ENCODE measurements at regions not wholly inside any gene's neighbourhood (a gene's known extent, or its start where the extent isn't known, plus 50 kb on each side); places are given as distances from the start of the nearest gene placed in this dataset.

DNA sequence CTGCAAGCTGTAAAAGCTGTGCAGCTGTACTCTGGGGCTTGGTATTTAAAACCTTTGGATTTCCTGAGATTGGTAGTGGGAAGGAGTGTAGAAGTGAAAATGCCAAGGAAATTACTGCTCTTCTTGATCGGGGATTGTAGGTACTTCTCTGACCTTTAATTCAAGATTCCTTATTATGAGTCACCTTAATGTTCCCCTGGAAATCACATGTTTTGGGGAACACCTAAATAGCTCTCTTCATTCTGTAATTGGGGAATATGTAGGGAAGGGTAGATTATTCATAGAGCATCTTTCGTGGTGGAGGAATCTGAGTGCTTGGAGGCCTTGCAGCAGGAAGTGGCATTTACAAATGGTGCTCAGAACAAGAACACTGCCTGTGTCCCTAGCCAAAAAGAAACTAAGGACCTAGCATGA is 137.8 kb downstream of the UCHL1 start:
- no peak for DNase-seq

DNA sequence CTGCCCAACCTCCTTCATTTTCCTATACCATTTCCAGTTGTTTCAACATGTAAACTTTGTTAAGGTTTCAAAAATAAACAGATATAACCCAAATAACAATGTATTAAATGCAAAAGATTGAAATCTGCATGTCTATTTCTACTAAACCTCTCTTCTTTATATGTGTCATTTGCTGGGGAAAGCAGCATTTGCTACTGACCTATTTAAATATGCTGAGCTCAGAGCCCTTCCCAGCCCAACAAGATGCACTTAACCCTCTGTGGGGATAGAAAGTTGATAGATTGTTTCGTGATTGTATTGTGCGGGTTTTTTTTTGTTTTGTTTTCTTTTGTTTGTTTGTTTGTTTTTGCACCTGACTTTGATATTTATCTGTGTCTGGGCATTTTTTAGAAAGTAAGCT is 139.5 kb downstream of the UCHL1 start:
- no peak for DNase-seq

DNA sequence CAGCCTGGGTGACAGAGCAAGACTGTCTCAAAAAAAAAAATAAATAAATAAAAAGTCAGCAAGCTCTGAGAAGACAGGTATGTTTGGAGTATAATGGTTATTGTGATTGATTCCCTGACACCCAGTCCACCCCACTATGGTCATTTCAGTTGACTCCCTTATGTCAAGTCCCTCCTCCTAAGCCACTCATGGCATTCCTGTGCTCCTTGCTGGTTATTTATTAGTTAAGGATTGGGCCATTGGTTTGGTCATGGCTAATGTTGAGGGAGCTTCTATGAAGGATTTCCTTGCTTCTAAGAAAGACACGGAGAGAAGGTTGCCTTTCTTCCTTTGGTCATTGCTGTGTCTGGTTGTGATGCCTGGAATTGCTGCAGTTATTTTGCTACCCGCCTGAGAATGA is 140.1 kb downstream of the UCHL1 start:
- no peak for DNase-seq

DNA sequence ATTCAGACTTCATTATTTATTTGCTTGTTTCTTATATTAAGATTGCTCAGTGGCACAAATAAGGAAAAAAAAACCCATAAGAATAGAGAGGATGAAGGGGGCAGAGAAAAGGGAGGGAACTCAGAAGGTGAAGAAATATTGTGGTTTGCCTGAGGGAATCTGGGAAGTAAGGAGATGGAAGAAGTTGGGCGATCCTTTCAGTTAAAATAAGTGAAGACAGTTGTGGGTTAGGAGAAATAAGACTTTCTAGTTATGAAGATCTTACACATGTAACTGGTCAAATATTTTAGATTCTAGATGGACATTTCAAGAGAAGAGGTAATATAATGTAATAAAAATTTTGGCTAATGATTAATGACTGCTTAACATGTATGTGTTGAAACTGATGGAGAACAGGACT is 138.7 kb upstream of the LIMCH1 start:
- DNase-seq: no peak

DNA sequence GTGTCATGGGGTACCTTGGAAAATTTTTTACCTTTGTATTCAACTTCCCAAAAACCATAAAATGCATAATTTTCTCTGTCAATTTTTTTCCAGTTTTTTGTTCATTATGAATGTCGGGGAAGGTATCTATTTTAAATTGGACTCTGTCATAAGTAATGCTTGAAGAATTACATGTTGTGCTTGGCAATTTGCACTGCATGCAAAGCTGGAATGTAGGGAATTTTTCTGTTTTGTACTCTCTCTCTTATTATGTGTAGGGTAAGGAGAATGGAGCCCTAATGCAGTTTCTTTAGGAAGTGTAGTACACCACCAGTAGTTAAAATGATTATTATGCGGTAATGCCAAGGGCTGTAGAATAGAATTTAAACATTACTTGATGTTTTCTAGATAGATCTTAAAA is 137.7 kb upstream of the LIMCH1 start:
- no peak for DNase-seq

DNA sequence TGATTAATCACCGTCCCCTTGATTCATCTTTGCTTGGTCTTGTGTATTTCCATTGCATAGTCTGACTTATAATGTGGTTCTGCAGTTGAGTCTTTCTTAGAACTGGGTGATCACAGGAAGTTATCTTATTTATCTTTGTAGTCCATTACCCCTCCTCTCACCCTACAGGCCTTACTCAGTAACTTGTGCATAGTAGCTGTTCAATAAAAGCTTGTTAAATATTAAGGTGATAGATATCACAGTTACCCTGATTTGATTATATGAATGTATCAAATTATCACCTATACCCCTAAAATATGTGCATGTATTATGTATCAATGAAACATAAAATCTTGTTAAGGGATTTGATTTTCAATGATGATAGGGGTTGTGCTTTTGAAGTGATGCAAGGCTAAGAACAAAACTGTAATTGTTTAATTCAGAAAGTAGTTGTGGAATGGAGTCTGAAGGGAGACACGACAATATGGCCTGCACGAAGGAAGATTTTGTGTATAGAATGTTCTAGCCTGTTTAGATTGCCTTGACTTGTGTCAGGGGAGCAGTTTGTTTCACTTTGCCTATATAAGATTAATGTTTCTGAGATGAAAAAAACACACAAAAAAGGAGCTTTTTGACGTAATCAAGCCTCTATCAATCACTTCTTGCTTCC is 132.4 kb upstream of the LIMCH1 start:
- DNase-seq: no peak

DNA sequence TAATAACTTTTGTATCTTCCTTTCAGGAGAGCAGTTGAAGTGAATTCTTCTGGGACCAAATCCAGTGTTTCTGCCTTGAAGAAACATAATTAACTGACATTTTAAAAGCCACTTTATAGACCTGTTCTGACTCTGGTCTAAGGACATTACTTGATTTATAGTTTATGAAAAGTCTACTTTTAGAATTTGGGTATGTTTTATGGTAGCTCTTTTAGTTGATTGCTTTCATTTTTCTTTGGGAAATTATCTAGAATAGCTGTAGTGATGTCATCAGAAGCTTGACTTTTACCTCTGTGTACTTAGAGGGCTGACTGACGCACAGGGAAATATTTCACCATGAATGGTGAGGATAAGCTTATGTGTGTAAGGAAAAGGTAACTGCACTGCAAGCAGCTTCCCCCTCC is 131.8 kb upstream of the LIMCH1 start:
- DNase-seq: no peak

DNA sequence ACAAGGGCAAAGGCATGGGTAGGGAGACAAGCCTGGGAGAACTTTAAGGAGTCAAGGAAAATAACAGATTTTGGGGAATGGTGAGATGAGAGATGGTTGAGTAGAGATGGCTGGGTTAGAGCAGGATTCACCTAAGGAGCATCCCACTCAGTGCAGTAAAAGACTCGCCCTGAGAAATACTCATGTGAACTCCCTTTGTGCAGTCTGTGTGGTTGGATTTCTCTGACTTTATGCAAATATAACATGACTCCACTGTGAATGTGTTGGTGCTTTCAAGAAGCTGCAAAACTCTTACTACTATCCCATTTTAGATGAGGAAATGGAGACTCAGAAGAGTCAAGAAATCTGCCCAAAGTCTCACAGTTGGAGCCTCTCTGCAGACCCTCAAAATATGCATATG is 129.8 kb upstream of the LIMCH1 start:
- DNase-seq: no peak

DNA sequence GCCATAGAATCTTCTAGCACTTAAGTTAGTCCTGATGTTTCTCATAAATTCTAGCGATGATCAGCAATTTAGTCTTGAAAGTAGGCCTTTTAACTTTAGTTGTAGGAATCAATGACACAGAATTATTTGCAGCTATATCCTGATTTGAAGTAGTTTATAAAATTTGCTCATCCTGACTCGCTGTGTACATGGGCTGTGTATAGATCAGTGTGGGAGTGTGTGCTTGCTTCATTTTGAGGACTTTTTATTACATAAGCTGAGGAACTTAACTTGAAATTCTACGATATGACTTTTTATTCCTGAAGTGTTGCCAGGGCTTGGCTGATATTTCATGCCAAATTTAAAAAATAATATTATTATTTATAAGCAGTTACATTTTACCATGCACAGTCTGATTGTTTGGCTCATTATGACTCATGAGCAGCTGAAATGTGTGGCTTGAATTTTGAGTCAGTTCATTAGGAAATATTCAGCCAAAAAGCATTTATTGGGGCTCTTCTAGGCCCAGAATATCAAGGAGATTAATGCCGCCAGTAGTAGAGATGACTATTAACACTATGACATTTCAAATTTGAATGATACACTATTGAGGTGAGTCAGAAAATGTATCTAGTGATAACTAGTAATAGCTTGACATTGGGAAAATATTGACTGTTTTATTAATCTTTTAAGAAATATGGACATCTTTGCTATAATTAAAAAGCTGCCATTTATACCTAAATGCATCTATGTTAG is 128.9 kb upstream of the LIMCH1 start:
- DNase-seq: no peak

DNA sequence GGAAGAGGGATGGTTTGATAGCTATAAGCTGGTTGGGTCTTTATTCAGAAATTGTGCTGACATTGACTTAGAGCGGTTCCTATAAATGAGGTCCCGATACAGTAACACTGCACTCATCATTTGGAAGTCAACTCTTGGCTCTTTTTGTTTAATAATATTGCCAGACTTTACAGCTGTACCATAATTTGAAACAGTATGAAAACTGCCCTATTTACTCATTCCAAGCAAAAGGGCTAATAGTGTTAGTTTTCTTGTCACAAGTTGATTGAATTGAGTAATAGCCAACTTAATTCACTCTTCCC is 128.4 kb upstream of the LIMCH1 start:
- DNase-seq: no peak

DNA sequence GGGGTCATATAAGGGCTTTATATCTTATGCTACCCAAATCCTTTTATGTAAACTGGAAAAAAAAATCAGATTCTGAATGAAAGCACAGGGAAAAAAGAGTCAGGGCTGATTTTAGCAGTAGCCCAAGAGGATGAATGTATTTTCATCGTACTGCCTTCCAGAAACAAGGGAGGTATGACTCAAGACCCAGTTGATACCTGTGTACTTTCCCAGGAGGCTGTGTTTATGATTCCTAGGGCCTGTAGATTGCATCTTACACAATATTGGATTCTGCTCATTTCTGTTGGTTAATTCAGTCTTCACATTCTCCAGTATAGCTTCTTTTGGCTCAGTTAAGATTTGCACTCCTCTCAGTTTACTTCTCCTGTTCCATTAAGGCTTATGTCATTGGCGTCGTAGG is 127.9 kb upstream of the LIMCH1 start:
- DNase-seq: no peak

DNA sequence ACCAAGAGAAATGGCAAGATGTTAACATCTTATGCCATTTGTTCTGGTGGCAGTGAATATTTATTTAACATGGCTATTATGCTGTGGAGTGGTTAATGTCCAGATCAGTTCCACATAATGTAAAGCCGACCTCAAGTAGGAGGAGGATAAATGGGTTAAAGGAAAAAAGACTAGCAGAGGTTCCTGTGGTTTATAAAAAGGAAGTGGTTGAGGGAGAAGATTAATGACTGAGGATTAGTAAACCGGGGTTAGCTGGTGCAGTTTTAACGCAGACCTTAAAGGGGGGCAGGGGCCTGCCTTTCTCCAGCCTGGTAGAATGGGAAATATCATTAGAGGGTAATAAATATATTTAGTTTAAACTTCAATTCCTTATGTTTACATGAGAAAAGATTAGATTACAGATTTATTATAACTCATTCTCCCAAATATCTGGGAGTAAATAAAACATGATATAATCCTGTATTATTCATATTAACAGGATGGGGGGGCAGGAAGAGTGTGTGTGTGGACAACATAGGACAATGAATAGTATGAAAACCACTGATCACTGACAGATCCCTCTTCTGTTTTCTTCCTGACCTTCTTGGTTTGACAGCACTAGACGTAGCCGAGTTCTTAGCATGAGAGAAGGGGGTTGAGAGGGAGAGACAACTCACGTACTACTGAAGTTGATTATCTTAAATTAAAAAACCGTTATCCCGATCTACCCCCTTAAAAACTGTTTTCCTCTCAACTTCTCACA is 124.1 kb upstream of the LIMCH1 start:
- no peak for DNase-seq

DNA sequence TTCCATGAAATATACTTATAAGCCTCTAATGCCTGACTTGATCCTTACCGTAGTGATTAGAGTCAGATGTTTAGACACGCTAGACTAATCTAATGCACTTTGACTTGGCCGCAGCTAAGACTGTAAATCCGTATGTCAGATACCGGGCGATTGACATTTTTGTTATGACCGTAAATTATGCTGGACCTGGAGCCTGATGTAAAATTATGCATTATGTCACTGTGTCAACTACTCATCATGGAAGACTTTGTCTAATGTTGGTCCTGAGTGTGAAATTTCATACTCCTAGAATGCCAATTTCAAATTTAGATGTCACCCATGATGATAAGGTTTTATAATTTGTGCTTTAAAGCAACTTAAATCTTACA is 123.6 kb upstream of the LIMCH1 start:
- DNase-seq: no peak

DNA sequence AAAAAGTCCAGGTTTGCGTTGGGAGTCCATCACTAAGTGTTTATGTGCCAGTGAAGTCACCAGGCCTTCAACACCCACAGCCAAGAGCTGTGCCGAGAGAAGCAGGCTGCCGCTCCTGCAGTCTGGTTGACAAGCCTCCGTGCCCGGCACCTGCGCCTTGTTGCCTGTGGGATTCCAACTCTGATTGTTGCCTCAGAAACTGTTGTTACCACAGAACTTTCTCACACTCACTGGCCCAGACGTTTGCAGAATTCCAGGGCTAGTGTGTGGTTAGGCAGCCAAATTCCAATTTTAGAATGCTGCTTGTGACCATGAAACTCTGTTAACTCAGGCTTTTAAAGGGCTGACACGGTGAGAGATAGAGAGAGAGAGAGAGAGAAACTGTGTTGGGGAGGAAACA is 119.5 kb upstream of the LIMCH1 start:
- no peak for DNase-seq

DNA sequence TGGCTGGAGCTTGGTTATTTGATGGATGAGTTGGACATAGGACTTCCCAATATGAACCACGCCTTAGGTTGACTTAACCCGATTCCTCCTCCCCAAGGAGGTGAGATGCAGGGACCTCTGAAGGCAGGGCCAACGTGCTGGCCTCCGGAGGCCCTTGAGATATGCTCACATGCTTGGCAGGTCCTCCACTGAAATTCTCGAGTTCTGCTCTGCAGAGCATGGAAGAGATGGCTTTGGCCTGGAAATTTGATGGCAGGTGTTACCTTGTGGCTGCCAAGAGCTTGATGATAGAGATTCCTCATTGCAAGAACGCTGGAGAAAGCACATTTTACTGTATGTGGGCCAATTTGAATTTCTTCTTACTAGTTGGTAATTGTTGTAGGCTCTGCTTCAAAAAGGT is 117.4 kb upstream of the LIMCH1 start:
- DNase-seq: peak; percentile 67

DNA sequence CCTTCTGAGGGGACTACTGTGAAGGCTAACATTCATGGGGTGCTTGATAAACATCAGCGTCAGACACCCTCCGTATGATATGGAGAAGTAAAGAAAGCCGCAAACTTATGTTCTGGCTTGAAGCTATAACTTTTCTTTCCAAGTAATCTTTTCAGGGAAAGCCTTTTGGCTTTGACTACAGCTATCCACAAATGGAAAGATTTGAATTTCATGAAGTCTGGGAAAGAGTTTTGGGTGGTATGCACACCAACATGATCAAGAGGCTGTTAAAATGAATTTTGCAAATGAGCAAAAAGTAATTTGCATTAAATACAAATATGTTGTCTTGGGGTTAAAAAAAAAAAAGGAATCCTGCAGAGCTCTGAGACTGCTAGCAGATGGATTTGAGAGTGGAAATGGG is 114.8 kb upstream of the LIMCH1 start:
- DNase-seq: no peak

DNA sequence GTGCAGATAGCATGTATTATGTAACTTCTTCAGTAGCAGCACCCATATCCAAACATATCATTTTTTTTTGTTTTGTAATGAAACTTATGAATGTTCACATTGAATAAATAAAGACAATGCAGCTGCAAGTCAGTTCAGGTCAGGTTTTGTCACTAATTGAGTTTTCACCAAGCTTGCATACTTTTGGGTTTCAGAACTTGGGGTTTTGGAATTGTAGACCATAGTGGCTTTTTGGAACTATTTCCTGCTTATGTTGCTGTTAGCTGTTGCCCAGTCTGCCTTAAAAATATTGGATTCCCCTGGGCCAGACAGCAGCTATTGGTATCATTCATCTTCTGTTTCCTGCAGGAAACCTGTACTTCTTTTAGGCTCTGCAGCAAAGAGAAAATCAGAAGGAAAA is 113.4 kb upstream of the LIMCH1 start:
- no peak for DNase-seq

DNA sequence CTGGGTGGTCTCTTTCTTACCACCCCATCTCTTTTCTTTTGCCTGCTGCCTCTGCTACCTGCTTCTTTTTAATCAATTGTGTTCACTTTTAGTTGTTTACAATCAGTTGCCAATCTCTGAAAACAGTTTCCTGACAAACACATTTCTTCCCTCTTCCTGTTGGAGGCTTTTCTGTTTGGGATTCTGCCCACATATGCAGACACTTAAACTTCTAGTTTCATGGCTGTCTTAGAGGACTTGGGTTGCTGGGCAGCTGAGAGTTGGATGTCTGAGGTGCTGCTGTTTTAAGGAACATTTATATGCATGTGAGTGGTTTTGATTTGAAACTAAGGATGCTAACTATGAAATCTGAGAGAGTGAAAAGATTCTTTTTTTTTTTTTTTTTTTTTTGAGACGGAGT is 112.3 kb upstream of the LIMCH1 start:
- no peak for DNase-seq

DNA sequence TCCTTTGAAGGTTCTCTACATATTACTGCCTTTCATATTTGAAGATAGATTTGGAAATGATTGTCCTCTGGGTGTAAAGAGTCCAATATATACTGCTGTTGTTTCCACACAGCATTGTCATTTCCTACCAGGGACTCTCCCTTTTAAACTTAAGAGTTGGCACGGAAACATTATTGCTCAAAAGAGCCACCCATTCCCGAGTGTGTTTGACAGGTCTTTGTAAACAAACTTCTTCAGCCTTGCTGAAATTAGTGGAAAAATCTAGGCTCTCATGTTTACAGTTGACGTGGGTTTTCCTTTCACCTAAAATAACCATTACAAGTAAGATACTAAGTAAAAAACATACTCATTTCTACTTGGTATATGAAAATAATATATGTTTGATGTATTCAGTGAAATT is 111.4 kb upstream of the LIMCH1 start:
- no peak for DNase-seq

DNA sequence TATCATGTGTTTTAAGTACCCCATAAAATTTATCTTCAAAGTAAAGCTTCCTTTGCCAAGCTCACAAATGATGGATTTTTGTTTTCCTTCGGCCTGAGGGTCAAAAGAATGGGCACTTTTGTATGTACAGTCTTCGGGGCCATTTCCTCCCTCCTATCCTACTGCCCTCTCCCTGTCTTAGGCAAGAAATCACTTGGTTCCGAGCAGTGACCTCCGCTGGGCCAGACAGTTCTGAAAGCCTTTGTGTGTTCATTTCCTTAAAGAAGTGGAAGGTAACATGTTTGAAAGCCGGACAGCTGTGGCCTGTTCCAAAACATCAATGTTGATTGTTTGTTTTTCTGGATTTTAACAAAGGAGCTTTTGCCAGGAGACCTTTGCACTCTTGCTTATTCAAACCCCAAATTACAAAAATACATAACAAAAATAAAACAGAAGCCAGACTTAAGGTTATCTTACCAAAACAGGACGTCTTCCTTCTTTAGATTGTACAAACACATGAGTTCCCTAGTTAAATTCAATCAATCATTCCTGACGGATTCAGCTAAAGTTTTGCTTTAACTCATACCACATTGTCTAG is 110.6 kb upstream of the LIMCH1 start:
- no peak for DNase-seq

DNA sequence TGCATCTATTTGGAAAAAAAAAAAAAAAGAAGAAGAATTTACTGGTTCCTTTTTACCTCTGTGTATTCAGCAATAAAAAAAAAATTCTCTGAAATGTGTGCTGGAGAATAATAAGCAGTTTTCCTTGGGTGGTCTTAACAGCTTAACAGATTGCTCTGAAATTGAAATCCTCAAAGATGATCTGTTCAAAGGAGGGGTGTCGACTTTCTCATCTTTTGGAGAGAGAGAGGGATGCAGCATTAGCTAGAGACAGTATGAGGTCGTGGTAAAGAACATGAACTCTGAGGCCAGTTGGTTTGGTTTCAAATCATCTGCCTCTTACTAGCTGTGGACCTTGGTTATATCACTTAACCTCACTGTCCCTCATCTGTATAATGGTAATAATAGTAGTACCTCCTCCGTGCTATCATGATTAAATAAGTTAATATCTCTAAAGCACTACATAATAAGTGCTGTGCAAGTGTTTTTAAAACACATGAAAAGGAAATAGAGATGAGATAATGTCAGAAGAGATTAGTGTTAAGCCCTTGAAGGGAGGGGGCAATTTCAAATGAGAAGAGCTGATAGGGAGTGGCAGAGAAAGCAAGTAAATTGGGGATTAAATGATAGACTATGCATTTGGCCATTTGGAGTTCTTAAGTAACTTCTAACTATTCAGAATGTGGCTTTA is 109.9 kb upstream of the LIMCH1 start:
- DNase-seq: no peak

DNA sequence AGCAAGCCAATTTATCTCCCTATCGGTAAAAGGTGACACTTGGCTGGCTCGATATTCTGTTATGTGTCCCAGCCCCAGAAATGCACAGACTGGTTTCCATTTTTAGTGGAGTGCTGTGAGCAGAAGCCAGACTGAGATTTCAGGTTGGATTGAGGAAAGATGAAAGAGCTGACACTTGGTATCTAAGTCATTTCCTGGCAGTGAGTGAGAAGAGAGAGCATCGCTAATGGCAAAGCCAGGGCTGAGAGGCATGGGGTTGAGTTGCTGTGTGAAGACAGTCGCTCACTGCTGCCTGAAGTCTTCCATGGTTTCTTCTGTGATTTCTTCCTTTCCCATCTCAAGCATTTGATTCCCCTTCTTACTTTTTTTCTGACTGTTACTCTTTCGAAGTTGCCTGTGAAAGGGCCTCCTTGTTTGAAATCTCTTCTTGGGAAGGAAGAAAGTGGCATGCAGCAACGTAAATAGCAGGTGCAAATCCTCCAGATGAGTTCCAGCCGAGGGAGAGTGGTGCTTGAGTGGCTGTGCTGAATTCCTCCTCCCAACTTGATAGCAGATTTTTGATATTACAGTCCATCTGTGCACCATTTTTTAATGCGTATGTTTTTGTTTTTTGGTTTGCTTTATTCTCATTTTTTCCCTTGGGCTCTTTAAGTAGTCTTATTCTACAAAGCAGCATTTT is 109.2 kb upstream of the LIMCH1 start:
- DNase-seq: peak; percentile 71

DNA sequence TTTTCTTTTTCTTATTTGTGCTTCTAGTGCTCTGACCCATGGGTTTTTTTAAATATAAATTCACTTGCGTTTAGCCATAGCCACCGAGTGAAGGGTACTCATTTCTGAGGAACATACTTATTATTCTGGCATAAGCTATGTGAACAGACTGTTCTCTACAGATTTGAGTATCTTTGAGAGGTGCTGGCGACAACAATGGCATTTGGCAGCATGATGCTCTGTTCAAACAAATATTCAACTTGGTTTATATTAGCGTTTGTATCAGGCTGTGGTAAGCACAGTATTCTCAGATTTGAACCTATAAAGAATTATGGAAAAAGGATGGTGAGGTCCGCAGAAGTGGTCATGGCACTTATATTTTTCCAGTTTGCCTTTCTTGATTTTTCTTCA is 108.7 kb upstream of the LIMCH1 start:
- peak; percentile 71 for DNase-seq

Data from DMS79 (cell line).